Upper lobe of left lung (tissue), 4 donors: ENCODE measurements at regions not wholly inside any gene's neighbourhood (a gene's known extent, or its start where the extent isn't known, plus 50 kb on each side); places are given as distances from the start of the nearest gene placed in this dataset.

Experiments
- EP300 ChIP-seq, 4 donors: sonication (generic); formaldehyde crosslinking; IDR thresholded peaks; one replicate each; pipeline ENCODE4 v1.5.1; 2017; ENCODE audit warnings: antibody characterized with exemption in 4 of 4, control low read depth in 2 of 4
- POLR2A ChIP-seq, 4 donors: fragments of 450-650 bp; IDR thresholded peaks; one replicate each; pipeline ENCODE4 v1.5.1; 2016 to 2017; ENCODE audit warnings: antibody characterized with exemption in 4 of 4, mild to moderate bottlenecking in 2 of 4
- POLR2AphosphoS5 ChIP-seq, 2 donors: sonication (generic); formaldehyde crosslinking; IDR thresholded peaks; one replicate each; pipeline ENCODE4 v1.5.1; 2017; ENCODE audit warnings: antibody characterized with exemption in 2 of 2
- TF ChIP-seq, protein P1 (sequence below), 6 experiments: fragments of 450-650 bp in 4 of 6; fragments of 200-600 bp in 2 of 6; sonication (generic) in 2 of 6; IDR thresholded peaks; one replicate each; pipeline ENCODE4 v1.5.1; 2016 to 2019; ENCODE audit warnings: antibody characterized with exemption in 6 of 6

DNA sequence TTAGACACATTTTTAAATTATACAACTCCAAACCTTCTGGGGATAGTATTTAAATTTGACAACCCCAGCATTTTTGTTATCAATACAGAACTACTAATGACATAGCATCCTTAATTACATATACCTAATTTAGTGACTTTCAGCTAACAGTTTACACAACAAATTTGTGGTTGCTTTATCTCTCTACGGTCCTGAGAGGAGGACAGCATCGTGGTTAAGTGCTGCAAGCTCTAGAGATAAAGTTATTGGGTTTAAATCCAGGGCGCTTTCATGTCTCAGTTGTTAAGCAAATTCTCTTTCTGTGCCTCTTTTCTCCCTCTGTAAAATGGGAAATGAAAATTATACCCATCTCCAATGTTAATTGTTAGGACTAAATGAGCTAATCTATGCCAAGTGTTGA lies 129.3 kb downstream of the METTL4 start:
- TF ChIP-seq, protein P1, sequence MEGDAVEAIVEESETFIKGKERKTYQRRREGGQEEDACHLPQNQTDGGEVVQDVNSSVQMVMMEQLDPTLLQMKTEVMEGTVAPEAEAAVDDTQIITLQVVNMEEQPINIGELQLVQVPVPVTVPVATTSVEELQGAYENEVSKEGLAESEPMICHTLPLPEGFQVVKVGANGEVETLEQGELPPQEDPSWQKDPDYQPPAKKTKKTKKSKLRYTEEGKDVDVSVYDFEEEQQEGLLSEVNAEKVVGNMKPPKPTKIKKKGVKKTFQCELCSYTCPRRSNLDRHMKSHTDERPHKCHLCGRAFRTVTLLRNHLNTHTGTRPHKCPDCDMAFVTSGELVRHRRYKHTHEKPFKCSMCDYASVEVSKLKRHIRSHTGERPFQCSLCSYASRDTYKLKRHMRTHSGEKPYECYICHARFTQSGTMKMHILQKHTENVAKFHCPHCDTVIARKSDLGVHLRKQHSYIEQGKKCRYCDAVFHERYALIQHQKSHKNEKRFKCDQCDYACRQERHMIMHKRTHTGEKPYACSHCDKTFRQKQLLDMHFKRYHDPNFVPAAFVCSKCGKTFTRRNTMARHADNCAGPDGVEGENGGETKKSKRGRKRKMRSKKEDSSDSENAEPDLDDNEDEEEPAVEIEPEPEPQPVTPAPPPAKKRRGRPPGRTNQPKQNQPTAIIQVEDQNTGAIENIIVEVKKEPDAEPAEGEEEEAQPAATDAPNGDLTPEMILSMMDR (IDR thresholded peaks at IDR 0.05): no peak
- TF ChIP-seq EP300 (IDR thresholded peaks at IDR 0.05): no peak
- no peak for TF ChIP-seq POLR2AphosphoS5 (IDR thresholded peaks at IDR 0.05)
- TF ChIP-seq POLR2A (IDR thresholded peaks at IDR 0.05): no peak
